Prostate gland (tissue), 2 donors: ENCODE measurements at regions not wholly inside any gene's neighbourhood (a gene's known extent, or its start where the extent isn't known, plus 50 kb on each side); places are given as distances from the start of the nearest gene placed in this dataset.

ENCODE experiments used
- DNase-seq: peaks from one replicate; pipeline ENCODE4 v3.0.0-alpha.2; 2019; ENCODE audit warnings: low spot score
- H3K27ac ChIP-seq, 2 donors: fragments of 200-600 bp; sonication (generic); 2 replicates each; pipeline ENCODE4 v1.5.1; 2017 to 2019
- H3K27me3 ChIP-seq: fragments of 200-600 bp; sonication (generic); replicated peaks from 2 replicates; pipeline ENCODE4 v1.5.1; 2019; ENCODE audit not compliant: insufficient read depth
- H3K36me3 ChIP-seq, 2 donors: fragments of 200-600 bp; sonication (generic); 1 replicate in 1 of 2; 2 replicates in 1 of 2; pipeline versions ENCODE4 v1.5.1 to v1.8.1; 2017 to 2019
- H3K4me1 ChIP-seq: fragments of 200-600 bp; sonication (generic); replicated peaks from 2 replicates; pipeline ENCODE4 v1.5.1; 2019
- H3K4me3 ChIP-seq, 2 donors: fragments of 200-600 bp; sonication (generic); 2 replicates each; pipeline ENCODE4 v1.5.1; 2017 to 2019
- H3K9me3 ChIP-seq: fragments of 200-600 bp; sonication (generic); 2 replicates; pipeline ENCODE4 v1.5.1; 2017
- CTCF ChIP-seq, 4 experiments: fragments of 200-600 bp in 2 of 4; fragments of 450-650 bp in 2 of 4; sonication (generic) in 2 of 4; IDR thresholded peaks; 1 replicate in 3 of 4; 2 replicates in 1 of 4; pipeline ENCODE4 v1.5.1; 2016 to 2019; ENCODE audit warnings: antibody characterized with exemption in 4 of 4, mild to moderate bottlenecking in 2 of 4, moderate library complexity in 2 of 4
- POLR2A ChIP-seq: fragments of 450-650 bp; IDR thresholded peaks from one replicate; pipeline ENCODE4 v1.6.1; 2016; ENCODE audit warnings: antibody characterized with exemption, mild to moderate bottlenecking
- POLR2AphosphoS5 ChIP-seq: sonication (generic); formaldehyde crosslinking; IDR thresholded peaks from one replicate; pipeline ENCODE4 v1.6.1; 2017; ENCODE audit warnings: antibody characterized with exemption
- WGBS: methylation state at CpG from one replicate; pipeline ENCODE4 v1.1.5; 2018; 5-methylcytosine and 5-hydroxymethylcytosine counted together
- intact Hi-C: fragments of 100-400 bp; cut with DNase I; formaldehyde crosslinking; loops from one replicate; pipeline ENCODE4 v1.14.2; 2022

- Histone ChIP-seq H3K4me3 (no peak overlapping the region), H3K9me3 (no peaks in the 10 kb centered on the region), H3K4me1 (no peaks in the 10 kb centered on the region), H3K27ac (no peak overlapping the region), H3K27me3 (no peaks in the 10 kb centered on the region), H3K36me3 (no peaks in the 10 kb centered on the region)
- 41% methylated on average over 1 of the region's 1 CpG for WGBS
- no peak for DNase-seq
- intact Hi-C loops: no loop called here
- TF ChIP-seq CTCF (IDR thresholded peaks at IDR 0.05) (no peak), POLR2A (no peak), POLR2AphosphoS5 (no peak)
These were observed 256.1 kb upstream of the ADGRL3 start for GRCh38 chr4:60944060-60944459.

- intact Hi-C loops: no loop called here
These were observed 254.5 kb upstream of the ADGRL3 start for GRCh38 chr4:60945641-60946040.

GRCh38 chr4:60948008-60948407 is 252.1 kb upstream of the ADGRL3 start:
- no peaks in the 10 kb centered on the region for H3K4me1 ChIP-seq
- intact Hi-C loops: no loop called here
- no peak for TF ChIP-seq POLR2AphosphoS5
- TF ChIP-seq CTCF (IDR thresholded peaks at IDR 0.05): no peak
- no peak for TF ChIP-seq POLR2A
- no peaks in the 10 kb centered on the region for H3K36me3 ChIP-seq
- no peak overlapping the region for H3K27ac ChIP-seq
- H3K9me3 ChIP-seq: no peaks in the 10 kb centered on the region
- 74% methylated on average over 1 of the region's 1 CpG for WGBS
- no peaks in the 10 kb centered on the region for H3K27me3 ChIP-seq
- no peak overlapping the region for H3K4me3 ChIP-seq
- DNase-seq: no peak

More at GRCh38 chr4:60945641-60946040, 254.5 kb upstream of the ADGRL3 start:
- Histone ChIP-seq H3K4me3 (no peak overlapping the region), H3K27ac (no peak overlapping the region), H3K4me1 (no peaks in the 10 kb centered on the region), H3K27me3 (no peaks in the 10 kb centered on the region), H3K9me3 (no peaks in the 10 kb centered on the region), H3K36me3 (no peaks in the 10 kb centered on the region)
- 88% methylated on average over 4 of the region's 4 CpGs for whole genome bisulfite sequencing
- DNase-seq: no peak
- no peak for TF ChIP-seq POLR2AphosphoS5
- TF ChIP-seq CTCF (IDR thresholded peaks at IDR 0.05): no peak
- TF ChIP-seq POLR2A: no peak

- no peaks in the 10 kb centered on the region for H3K27me3 ChIP-seq
- TF ChIP-seq POLR2A (no peak), POLR2AphosphoS5 (no peak), CTCF (IDR thresholded peaks at IDR 0.05) (no peak)
- H3K4me3 ChIP-seq: no peak overlapping the region
- no peak overlapping the region for H3K27ac ChIP-seq
- DNase-seq: no peak
- H3K4me1 ChIP-seq: no peaks in the 10 kb centered on the region
- H3K9me3 ChIP-seq: no peaks in the 10 kb centered on the region
- H3K36me3 ChIP-seq: no peaks in the 10 kb centered on the region
- intact Hi-C loops: no loop called here
- WGBS: 75% methylated on average over 2 of the region's 2 CpGs
These were observed 247.2 kb upstream of the ADGRL3 start for GRCh38 chr4:60952921-60953320.

GRCh38 chr4:60953826-60954225 is 246.3 kb upstream of the ADGRL3 start:
- H3K4me1 ChIP-seq: no peaks in the 10 kb centered on the region
- H3K27me3 ChIP-seq: no peaks in the 10 kb centered on the region
- no peak for DNase-seq
- H3K9me3 ChIP-seq: no peaks in the 10 kb centered on the region
- 68% methylated on average over 4 of the region's 4 CpGs for WGBS
- no peaks in the 10 kb centered on the region for H3K36me3 ChIP-seq
- intact Hi-C loops: no loop called here
- TF ChIP-seq CTCF (IDR thresholded peaks at IDR 0.05) (no peak), POLR2AphosphoS5 (no peak), POLR2A (no peak)
- H3K4me3 ChIP-seq: no peak overlapping the region
- H3K27ac ChIP-seq: no peak overlapping the region
